HepG2 (cell line): ENCODE measurements at regions not wholly inside any gene's neighbourhood (a gene's known extent, or its start where the extent isn't known, plus 50 kb on each side); places are given as distances from the start of the nearest gene placed in this dataset.

Experiments
- ATAC-seq: fragments of 200-7000 bp; cut with Tn5 transposase; 3 replicates; pipeline ENCODE4 v1.9.1; 2020; ENCODE audit warnings: mild to moderate bottlenecking, moderate library complexity
- BruUV-seq: library from RNA; stranded (reverse); fragments of 400-500 nt; replicated peaks from 2 replicates; lab custom pipeline; 2021; lab: Mats Ljungman, UMichigan
- CTCF ChIA-PET: fragments of 300-600 bp; formaldehyde crosslinking; extraction: SDS; loops from one replicate; lab custom pipeline; 2021; ENCODE audit warnings: low total read pairs, inconsistent platforms, low intra/inter-chr PET ratio; lab: Yijun Ruan, JAX
- POLR2A ChIA-PET: fragments of 350-600 bp; sonication (Branson Sonifier 250); formaldehyde crosslinking; loops from one replicate; lab custom pipeline; 2020; ENCODE audit warnings: antibody characterized with exemption, inconsistent platforms; lab: Yijun Ruan, JAX
- DNase-seq: peaks from one replicate; pipeline ENCODE4 v3.0.0-alpha.2; 2015; ENCODE audit warnings: low spot score
- FAIRE-seq: peaks from 3 replicates; lab custom pipeline; 2011; peaks lifted over from hg19 to GRCh38; lab: Jason Lieb, UNC
- H2AFZ ChIP-seq: one replicate; pipeline ENCODE4 v1.6.1; 2011; ENCODE audit warnings: low read length, inconsistent platforms
- H3K27ac ChIP-seq: fragments of 300-600 bp; 3 replicates; pipeline ENCODE4 v1.8.0; 2011; ENCODE audit warnings: mixed run types, mild to moderate bottlenecking, mixed read lengths, low read length, inconsistent platforms; ENCODE audit not compliant: insufficient read depth; ENCODE audit errors: extremely low read length
- H3K27me3 ChIP-seq, 2 experiments: fragments of 200-600 bp in 1 of 2; 2 replicates in 1 of 2; 3 replicates in 1 of 2; pipeline versions ENCODE4 v1.6.0 to v1.8.0; 2011; ENCODE audit warnings: low read length in 2 of 2, mild to moderate bottlenecking in 2 of 2, moderate library complexity in 2 of 2, inconsistent platforms in 1 of 2; ENCODE audit not compliant: insufficient read depth in 2 of 2, control insufficient read depth in 1 of 2
- H3K36me3 ChIP-seq, 2 experiments: fragments of 200-600 bp in 1 of 2; replicated peaks in 1 of 2; 2 replicates in 1 of 2; 3 replicates in 1 of 2; pipeline versions ENCODE4 v1.5.1 to v1.8.0; 2011; ENCODE audit warnings: low read length in 2 of 2, inconsistent platforms in 1 of 2; ENCODE audit not compliant: insufficient read depth in 2 of 2, control insufficient read depth in 1 of 2
- H3K4me1 ChIP-seq: 2 replicates; pipeline ENCODE4 v1.5.1; 2012; ENCODE audit warnings: low read length, inconsistent platforms; ENCODE audit not compliant: insufficient read depth
- H3K4me2 ChIP-seq: 2 replicates; pipeline ENCODE4 v1.6.0; 2011; ENCODE audit warnings: low read depth, low read length, inconsistent platforms
- H3K4me3 ChIP-seq, 3 experiments: fragments of 200-600 bp in 1 of 3; sonication (generic), shearing (Covaris generic) in 1 of 3; replicated peaks in 1 of 3; 2 replicates each; pipeline ENCODE4 v1.5.1; 2011 to 2016; ENCODE audit warnings: low read length in 3 of 3, inconsistent platforms in 2 of 3, low read depth in 2 of 3, mild to moderate bottlenecking in 2 of 3, control low read depth in 1 of 3, mixed read lengths in 1 of 3; ENCODE audit not compliant: insufficient read depth in 1 of 3
- H3K79me2 ChIP-seq: one replicate; pipeline ENCODE4 v1.6.1; 2011; ENCODE audit warnings: low read length, inconsistent platforms; ENCODE audit not compliant: insufficient read depth
- H3K9ac ChIP-seq: 2 replicates; pipeline ENCODE4 v1.6.0; 2011; ENCODE audit warnings: mild to moderate bottlenecking, low read depth, low read length, inconsistent platforms; ENCODE audit not compliant: insufficient read depth
- H3K9me3 ChIP-seq: 2 replicates; pipeline ENCODE4 v1.5.1; 2012; ENCODE audit warnings: mild to moderate bottlenecking, low read length
- H4K20me1 ChIP-seq: 2 replicates; pipeline ENCODE4 v1.6.0; 2011; ENCODE audit warnings: inconsistent platforms, mild to moderate bottlenecking, low read length, moderate library complexity; ENCODE audit not compliant: insufficient read depth
- AGO1 ChIP-seq: fragments of 200-400 bp; formaldehyde crosslinking; IDR thresholded peaks from 2 replicates; pipeline ENCODE4 v1.6.1; 2017; ENCODE audit warnings: mild to moderate bottlenecking, low read depth, low read length, moderate library complexity; ENCODE audit not compliant: poor library complexity, severe bottlenecking
- ARNT ChIP-seq: fragments of 450-650 bp; IDR thresholded peaks from 2 replicates; pipeline ENCODE4 v1.6.1; 2017
- FOXA3 ChIP-seq: IDR thresholded peaks from 2 replicates; pipeline ENCODE4 v1.6.1; 2016; ENCODE audit warnings: missing genetic modification reagents, missing compliant biosample characterization
- FOXM1 ChIP-seq: sonication (generic); formaldehyde crosslinking; IDR thresholded peaks from 2 replicates; pipeline ENCODE4 v1.5.0; 2020; ENCODE audit warnings: missing genetic modification reagents
- GPN1 ChIP-seq: sonication (generic); formaldehyde crosslinking; IDR thresholded peaks from 2 replicates; pipeline ENCODE4 v1.5.1; 2020; ENCODE audit warnings: missing genetic modification reagents, borderline replicate concordance
- ISX ChIP-seq: sonication (generic); formaldehyde crosslinking; conservative IDR thresholded peaks from 2 replicates; pipeline ENCODE4 v1.5.0; 2020; ENCODE audit warnings: missing genetic modification reagents
- MXI1 ChIP-seq: IDR thresholded peaks from 3 replicates; pipeline ENCODE4 v1.6.1; 2012; ENCODE audit warnings: low read depth, low read length, inconsistent platforms, borderline replicate concordance
- NFRKB ChIP-seq: fragments of 450-650 bp; IDR thresholded peaks from 2 replicates; pipeline ENCODE4 v1.6.1; 2017
- PITX1 ChIP-seq: sonication (generic); formaldehyde crosslinking; IDR thresholded peaks from 2 replicates; pipeline ENCODE4 v1.5.1; 2020; ENCODE audit warnings: mild to moderate bottlenecking, missing genetic modification reagents
- POGZ ChIP-seq: sonication (generic); formaldehyde crosslinking; IDR thresholded peaks from 2 replicates; pipeline ENCODE4 v1.4.0; 2020; ENCODE audit warnings: mild to moderate bottlenecking, missing genetic modification reagents
- TBL1XR1 ChIP-seq: fragments of 150-350 bp; IDR thresholded peaks from 2 replicates; pipeline ENCODE4 v1.6.1; 2014; ENCODE audit warnings: borderline replicate concordance, low read length; ENCODE audit not compliant: partially characterized antibody
- ZFAT ChIP-seq: sonication (generic); formaldehyde crosslinking; conservative IDR thresholded peaks from 2 replicates; pipeline ENCODE4 v1.8.1; 2023; ENCODE audit warnings: missing genetic modification reagents, inconsistent platforms
- ZFP41 ChIP-seq: sonication (generic); formaldehyde crosslinking; IDR thresholded peaks from 2 replicates; pipeline ENCODE4 v1.4.0; 2020; ENCODE audit warnings: mild to moderate bottlenecking, missing genetic modification reagents, borderline replicate concordance
- ZNF101 ChIP-seq: sonication (generic); formaldehyde crosslinking; IDR thresholded peaks from 2 replicates; pipeline ENCODE4 v1.4.0; 2020; ENCODE audit warnings: mild to moderate bottlenecking, low read depth, missing genetic modification reagents, borderline replicate concordance
- ZNF17 ChIP-seq: sonication (generic); formaldehyde crosslinking; IDR thresholded peaks from 2 replicates; pipeline ENCODE4 v1.5.0; 2020; ENCODE audit warnings: mild to moderate bottlenecking, missing genetic modification reagents
- ZNF230 ChIP-seq: sonication (generic); formaldehyde crosslinking; IDR thresholded peaks from 2 replicates; pipeline ENCODE4 v1.4.0; 2020; ENCODE audit warnings: mild to moderate bottlenecking, missing genetic modification reagents
- ZNF792 ChIP-seq: IDR thresholded peaks from 2 replicates; pipeline ENCODE4 v1.6.1; 2016
- WGBS: methylation state at CpG from one replicate; pipeline ENCODE4 v1.1.6; 2017; ENCODE audit warnings: low lambda C conversion rate; 5-methylcytosine and 5-hydroxymethylcytosine counted together
- in situ Hi-C: cut with HindIII; loops from 2 replicates; pipeline ENCODE4 v1.10.0; 2017; ENCODE audit warnings: low pct_unique_long_range_greater_than_20kb; ENCODE audit not compliant: extremely low pct_ligation_motif_present
- intact Hi-C: fragments of 100-400 bp; cut with micrococcal nuclease; formaldehyde crosslinking; loops from one replicate; pipeline ENCODE4 v1.10.0; 2022; ENCODE audit not compliant: unreplicated experiment
- TF ChIP-seq, protein P1 (sequence below): sonication (generic); formaldehyde crosslinking; IDR thresholded peaks from 2 replicates; pipeline ENCODE4 v1.5.0; 2020; ENCODE audit warnings: missing genetic modification reagents
- TF ChIP-seq, protein P2 (sequence below): sonication (generic); formaldehyde crosslinking; IDR thresholded peaks from 2 replicates; pipeline ENCODE4 v1.4.0; 2020; ENCODE audit warnings: mild to moderate bottlenecking, missing genetic modification reagents

DNA sequence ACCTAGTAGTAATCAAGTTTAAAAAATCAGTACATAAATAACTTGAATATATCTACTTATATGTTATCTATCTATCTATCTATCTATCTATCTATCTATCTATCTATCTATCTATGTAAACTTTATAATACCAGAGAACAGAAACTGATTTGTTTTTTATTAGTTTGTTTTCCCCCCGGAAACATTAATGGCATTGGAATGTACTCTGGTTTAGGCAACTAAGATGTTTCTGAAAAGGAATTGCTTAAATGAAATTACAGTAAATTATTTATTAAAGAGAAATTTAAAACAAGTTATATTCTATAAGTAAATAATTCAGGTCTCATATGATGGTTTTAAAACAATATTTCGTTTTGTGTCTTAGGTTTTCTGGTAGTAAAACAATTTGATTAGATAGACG is 681.0 kb upstream of the ADAMTS5 start:
- Histone ChIP-seq H3K9me3 (peaks cover 88% of the 10 kb centered on the region), H2AFZ (no peak overlapping the region), H3K27me3 (no peaks in the 10 kb centered on the region), H3K4me2 (no peak overlapping the region), H4K20me1 (no peaks in the 10 kb centered on the region), H3K9ac (no peak overlapping the region), H3K4me3 (no peak overlapping the region), H3K36me3 (no peaks in the 10 kb centered on the region), H3K27ac (no peak overlapping the region), H3K4me1 (no peaks in the 10 kb centered on the region), H3K79me2 (no peaks in the 10 kb centered on the region)
- ChIA-PET POLR2A (no interaction called here), CTCF (no interaction called here)
- in situ Hi-C loops (no loop called here), intact Hi-C loops (no loop called here)
- no TSS peak for BruUV-seq
- ATAC-seq (no peak), DNase-seq (no peak), FAIRE-seq (no peak)
- TF ChIP-seq ZNF101 (CRISPR knock-in tag) (no peak), FOXM1 (CRISPR knock-in tag) (no peak), FOXA3 (CRISPR knock-in tag) (no peak), POGZ (CRISPR knock-in tag) (no peak), ZFP41 (no peak), ZNF230 (CRISPR knock-in tag) (no peak), ZNF17 (CRISPR knock-in tag) (no peak), GPN1 (no peak), AGO1 (no peak), PITX1 (no peak), ARNT (no peak), NFRKB (no peak), ISX (no peak), MXI1 (no peak), ZNF792 (CRISPR knock-in tag) (no peak), TBL1XR1 (no peak), ZFAT (CRISPR knock-in tag) (no peak)
- TF ChIP-seq, protein P1, sequence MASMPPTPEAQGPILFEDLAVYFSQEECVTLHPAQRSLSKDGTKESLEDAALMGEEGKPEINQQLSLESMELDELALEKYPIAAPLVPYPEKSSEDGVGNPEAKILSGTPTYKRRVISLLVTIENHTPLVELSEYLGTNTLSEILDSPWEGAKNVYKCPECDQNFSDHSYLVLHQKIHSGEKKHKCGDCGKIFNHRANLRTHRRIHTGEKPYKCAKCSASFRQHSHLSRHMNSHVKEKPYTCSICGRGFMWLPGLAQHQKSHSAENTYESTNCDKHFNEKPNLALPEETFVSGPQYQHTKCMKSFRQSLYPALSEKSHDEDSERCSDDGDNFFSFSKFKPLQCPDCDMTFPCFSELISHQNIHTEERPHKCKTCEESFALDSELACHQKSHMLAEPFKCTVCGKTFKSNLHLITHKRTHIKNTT (CRISPR knock-in tag): no peak
- TF ChIP-seq, protein P2, sequence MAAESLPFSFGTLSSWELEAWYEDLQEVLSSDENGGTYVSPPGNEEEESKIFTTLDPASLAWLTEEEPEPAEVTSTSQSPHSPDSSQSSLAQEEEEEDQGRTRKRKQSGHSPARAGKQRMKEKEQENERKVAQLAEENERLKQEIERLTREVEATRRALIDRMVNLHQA (CRISPR knock-in tag): no peak
- WGBS: 1% methylated on average over 3 of the region's 3 CpGs
